ENCODE measurements at regions not wholly inside any gene's neighbourhood (a gene's known extent, or its start where the extent isn't known, plus 50 kb on each side); places are given as distances from the start of the nearest gene placed in this dataset.
"Not testable (repeated sequence)": the region's sequence is repeated elsewhere in the genome, so short reads cannot be mapped to it uniquely, and the experiment has no call there.

DNA sequence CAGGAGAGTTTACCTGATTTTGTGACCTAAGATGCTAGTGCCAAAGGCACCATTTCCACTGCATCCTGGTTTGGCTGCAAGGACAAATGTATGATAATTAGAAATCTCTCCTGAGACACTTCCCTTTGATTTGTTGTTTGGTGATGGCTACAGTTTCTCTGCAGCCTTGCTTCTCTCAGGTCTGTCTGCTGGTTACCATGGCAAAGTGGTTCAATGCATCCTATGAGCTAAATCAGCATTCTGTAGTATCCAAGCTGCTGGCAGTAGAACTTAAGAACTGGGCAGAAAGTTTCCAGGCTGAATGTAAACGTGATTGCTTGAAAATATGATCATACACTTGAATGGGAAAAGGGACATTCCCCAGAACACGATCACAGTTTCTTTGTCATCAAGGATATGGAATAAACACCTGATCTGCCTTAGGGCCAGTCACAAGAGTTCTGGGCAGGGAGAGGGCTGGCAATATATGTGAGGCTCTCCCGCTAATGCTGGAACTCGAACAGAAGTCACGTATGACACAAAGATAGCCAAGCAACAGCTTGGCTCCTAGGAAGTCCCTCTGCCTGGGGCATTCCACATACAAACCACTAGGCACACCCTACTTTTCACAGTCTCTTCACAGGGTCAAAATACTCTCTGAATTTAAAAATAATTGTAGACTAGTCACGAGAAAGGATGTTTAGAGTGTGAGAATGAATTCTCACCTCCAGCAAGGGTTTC, 138.1 kb upstream of the GRAMD2B start:
- Histone ChIP-seq H3K27me3 (ENCODE audit: insufficient read depth, low read length) (no peaks in the 10 kb centered on the region), H3K4me1 (ENCODE audit: insufficient read depth, low read length) (no peaks in the 10 kb centered on the region), H3K9me3 (ENCODE audit: low read depth, low read length) (no peaks in the 10 kb centered on the region), H3K4me3 (ENCODE audit: low read length) (no peak overlapping the region)

DNA sequence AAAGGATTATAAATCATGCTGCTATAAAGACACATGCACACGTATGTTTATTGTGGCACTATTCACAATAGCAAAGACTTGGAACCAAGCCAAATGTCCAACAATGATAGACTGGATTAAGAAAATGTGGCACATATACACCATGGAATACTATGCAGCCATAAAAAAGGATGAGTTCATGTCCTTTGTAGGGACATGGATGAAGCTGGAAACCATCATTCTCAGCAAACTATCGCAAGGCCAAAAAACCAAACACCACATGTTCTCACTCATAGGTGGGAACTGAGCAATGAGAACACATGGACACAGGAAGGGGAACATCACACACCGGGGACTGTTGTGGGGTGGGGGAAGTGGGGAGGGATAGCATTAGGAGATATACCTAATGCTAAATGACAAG, 127.1 kb upstream of the GRAMD2B start:
- H3K27me3 ChIP-seq (ENCODE audit: insufficient read depth, low read length); H3K4me3 ChIP-seq (ENCODE audit: low read length); H3K4me1 ChIP-seq (ENCODE audit: insufficient read depth, low read length); H3K9me3 ChIP-seq (ENCODE audit: low read depth, low read length): not testable (repeated sequence)

DNA sequence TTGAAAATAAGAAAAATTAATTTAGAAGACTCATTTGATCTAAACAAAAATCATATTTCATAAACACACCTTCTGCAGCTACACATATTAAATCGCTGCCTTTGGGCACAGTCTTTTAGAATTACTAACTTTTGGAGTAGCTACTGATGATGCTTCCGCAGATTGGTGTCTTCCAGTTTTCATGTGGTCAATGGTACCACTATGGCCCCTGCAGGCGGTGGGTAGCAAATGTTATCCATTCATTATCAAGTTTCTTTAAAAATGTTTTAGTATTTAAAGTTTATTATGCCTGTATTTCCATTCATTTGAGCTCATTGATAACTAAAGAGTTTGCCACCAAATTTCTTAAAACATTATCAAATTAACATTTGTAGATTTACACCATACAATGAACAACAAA, 122.9 kb upstream of the GRAMD2B start:
- Histone ChIP-seq H3K4me1 (ENCODE audit: insufficient read depth, low read length) (no peaks in the 10 kb centered on the region), H3K27me3 (ENCODE audit: insufficient read depth, low read length) (no peaks in the 10 kb centered on the region), H3K4me3 (ENCODE audit: low read length) (no peak overlapping the region), H3K9me3 (ENCODE audit: low read depth, low read length) (no peaks in the 10 kb centered on the region)

DNA sequence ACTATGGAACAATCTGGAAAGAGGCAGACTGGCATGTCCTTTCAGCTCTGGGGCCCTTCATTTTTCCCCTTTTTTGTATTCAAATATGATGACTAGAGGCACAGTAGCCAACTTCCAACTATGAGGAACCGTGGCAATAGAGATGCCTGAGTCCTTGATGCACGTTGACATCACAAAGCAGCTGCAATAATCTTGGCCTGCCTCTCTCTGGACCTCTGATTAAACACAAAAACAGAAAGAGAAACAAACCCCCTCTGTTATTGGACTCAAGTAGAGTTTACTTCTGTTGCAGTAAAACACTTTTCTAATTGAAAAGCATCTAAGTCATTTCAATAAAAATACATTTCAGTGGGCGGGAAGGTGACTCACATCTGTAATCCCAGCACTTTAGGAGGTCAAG, 122.2 kb upstream of the GRAMD2B start:
- Histone ChIP-seq H3K4me3 (ENCODE audit: low read length) (no peak overlapping the region), H3K4me1 (ENCODE audit: insufficient read depth, low read length) (no peaks in the 10 kb centered on the region), H3K27me3 (ENCODE audit: insufficient read depth, low read length) (no peaks in the 10 kb centered on the region), H3K9me3 (ENCODE audit: low read depth, low read length) (no peaks in the 10 kb centered on the region)

DNA sequence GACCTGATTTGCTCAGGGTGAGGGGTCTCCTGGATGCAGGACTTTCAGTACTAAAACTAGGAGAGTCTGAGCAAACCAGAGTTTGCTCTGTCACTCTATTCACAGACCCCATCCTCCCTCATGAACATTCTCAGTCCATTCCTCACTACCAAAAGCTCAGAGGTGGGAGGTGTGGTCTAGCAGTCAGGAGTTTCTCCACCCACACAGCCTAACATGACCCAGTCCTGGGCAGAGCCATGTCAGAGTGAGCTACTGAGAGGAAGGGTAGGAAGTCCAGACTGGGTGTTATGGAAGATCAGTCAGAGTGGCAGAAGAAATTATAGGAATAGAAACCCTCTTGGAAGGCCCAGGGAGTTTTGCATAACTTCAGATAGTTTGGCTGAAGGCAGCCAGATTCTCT, 113.3 kb upstream of the GRAMD2B start:
- peaks cover 4% of the 10 kb centered on the region for H3K27me3 ChIP-seq (ENCODE audit: insufficient read depth, low read length)
- H3K4me3 ChIP-seq (ENCODE audit: low read length) = no peak overlapping the region
- H3K9me3 ChIP-seq (ENCODE audit: low read depth, low read length) = no peaks in the 10 kb centered on the region
- no peaks in the 10 kb centered on the region for H3K4me1 ChIP-seq (ENCODE audit: insufficient read depth, low read length)

DNA sequence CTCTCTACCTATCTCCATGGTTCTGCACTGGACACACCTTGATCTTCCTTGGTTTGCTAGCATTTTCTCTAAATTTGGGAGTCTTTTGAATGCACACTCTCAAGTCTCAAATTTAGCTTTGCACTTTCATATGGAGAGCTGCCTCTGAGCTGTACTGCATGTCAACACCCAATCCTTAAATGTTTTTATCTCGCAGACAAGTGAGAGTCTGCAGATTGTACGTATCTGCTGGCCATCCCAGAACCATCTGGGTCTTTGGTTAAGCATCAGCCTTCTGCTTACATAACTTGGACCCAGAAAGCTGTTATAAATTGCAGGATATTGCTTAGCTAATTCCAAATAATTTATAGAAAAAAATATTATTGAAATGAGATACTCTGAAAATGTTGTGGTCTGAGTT, 111.4 kb upstream of the GRAMD2B start:
- H3K27me3 ChIP-seq (ENCODE audit: insufficient read depth, low read length) = no peaks in the 10 kb centered on the region
- H3K9me3 ChIP-seq (ENCODE audit: low read depth, low read length) = no peaks in the 10 kb centered on the region

DNA sequence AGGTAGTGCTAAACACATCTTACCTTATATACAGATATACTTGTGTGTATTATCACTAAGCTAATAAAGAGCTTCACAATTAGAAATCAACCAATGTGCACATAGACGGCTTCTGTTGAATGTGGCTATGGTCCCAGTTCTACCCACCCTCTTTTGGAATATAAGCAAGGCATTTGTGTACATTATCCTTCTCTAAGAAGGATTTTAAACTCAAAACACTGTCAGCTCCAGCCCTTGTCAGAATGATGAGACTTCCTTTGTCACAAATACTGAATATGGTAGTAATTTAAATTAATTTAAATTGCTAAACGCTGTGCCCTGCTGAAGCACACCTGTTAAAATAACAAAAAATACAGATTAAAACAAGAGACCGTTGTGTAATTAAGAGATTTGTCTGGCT, 107.9 kb upstream of the GRAMD2B start:
- Histone ChIP-seq H3K4me3 (ENCODE audit: low read length) (no peak overlapping the region), H3K4me1 (ENCODE audit: insufficient read depth, low read length) (no peaks in the 10 kb centered on the region), H3K9me3 (ENCODE audit: low read depth, low read length) (no peaks in the 10 kb centered on the region), H3K27me3 (ENCODE audit: insufficient read depth, low read length) (no peaks in the 10 kb centered on the region)

More for the DNA sequence above, 111.4 kb upstream of the GRAMD2B start:
- H3K4me3 ChIP-seq (ENCODE audit: low read length) = no peak overlapping the region
- no peaks in the 10 kb centered on the region for H3K4me1 ChIP-seq (ENCODE audit: insufficient read depth, low read length)

DNA sequence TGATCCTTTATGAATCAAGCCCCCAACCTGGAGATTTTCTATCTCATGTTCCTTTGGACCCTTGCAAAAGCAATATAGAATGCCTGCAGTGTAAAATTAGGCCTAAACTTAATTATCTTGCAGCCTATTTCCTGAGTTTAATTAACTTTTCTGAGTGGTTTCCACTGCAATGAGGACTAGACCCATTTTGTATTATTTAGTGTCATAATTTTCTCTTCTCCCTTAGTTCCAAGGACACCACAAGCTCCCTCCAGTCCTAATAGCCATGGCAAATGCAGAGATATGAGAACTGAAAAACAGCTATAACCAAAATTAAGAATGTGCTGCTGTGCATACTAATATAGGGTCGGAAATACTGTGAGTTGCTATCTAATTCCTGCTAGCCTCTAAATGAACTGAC, 90.9 kb upstream of the GRAMD2B start:
- H3K4me3 ChIP-seq (ENCODE audit: low read length) = no peak overlapping the region
- no peaks in the 10 kb centered on the region for H3K27me3 ChIP-seq (ENCODE audit: insufficient read depth, low read length)
- no peaks in the 10 kb centered on the region for H3K4me1 ChIP-seq (ENCODE audit: insufficient read depth, low read length)
- no peaks in the 10 kb centered on the region for H3K9me3 ChIP-seq (ENCODE audit: low read depth, low read length)

DNA sequence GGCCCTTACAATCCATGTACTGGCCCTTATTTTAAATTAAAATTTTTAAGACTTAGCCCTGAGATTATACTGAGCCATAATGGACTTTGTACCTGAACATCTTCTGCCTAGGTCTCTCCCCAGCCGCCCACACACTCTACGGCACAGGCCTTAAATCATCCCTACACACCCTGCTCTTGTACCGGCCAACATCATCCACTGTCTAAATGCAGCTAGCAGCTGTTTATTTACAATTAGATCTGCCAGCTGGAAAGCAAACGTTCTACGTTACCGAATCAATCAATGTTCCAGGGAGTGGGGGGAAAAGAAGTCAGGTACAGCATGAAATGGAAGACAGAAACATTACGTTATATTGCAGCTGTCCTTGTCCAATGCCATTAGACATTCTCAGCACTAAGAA, 88.4 kb upstream of the GRAMD2B start:
- Histone ChIP-seq H3K4me3 (ENCODE audit: low read length) (no peak overlapping the region), H3K27me3 (ENCODE audit: insufficient read depth, low read length) (no peaks in the 10 kb centered on the region), H3K4me1 (ENCODE audit: insufficient read depth, low read length) (no peaks in the 10 kb centered on the region), H3K9me3 (ENCODE audit: low read depth, low read length) (no peaks in the 10 kb centered on the region)

DNA sequence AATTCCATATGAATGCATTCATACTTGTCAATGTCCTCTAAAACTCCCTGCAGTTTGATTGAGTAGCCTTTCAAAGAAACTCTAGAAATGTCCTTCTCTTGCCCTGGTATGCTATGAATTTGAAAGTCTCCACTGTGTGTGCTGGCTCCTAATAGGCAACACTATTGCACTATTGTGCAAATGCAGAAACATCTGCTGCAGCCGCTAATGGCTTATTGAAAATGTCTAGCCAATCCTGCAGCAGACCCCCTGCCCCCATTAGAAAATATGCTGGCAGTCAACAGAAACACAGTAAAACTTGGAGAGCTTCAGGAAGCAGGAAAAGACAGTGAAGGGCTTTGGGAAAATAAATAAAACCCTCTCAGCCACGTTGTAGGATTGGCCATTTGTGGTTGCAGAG, 87.3 kb upstream of the GRAMD2B start:
- no peaks in the 10 kb centered on the region for H3K27me3 ChIP-seq (ENCODE audit: insufficient read depth, low read length)
- H3K4me1 ChIP-seq (ENCODE audit: insufficient read depth, low read length) = no peaks in the 10 kb centered on the region
- H3K9me3 ChIP-seq (ENCODE audit: low read depth, low read length) = no peaks in the 10 kb centered on the region
- H3K4me3 ChIP-seq (ENCODE audit: low read length) = no peak overlapping the region

DNA sequence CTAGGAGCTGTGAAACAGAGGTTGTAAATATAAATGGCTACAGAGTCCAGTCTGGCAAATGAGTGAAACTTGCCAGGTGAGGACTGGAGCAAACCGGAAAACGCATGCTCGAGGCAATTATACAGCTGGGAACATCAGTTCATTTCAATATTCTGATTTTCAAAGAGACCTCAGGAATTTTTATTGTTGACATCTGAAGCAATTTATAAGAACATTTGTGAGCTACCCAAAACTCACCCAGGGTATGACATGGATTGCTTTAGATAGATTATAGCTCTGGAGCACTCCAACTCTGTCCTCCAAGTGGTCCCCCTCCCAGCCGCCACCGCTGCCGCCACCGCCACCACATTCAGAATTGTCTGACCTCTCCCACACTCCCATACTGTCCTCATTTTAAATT, 84.6 kb upstream of the GRAMD2B start:
- Histone ChIP-seq H3K4me1 (ENCODE audit: insufficient read depth, low read length) (no peaks in the 10 kb centered on the region), H3K4me3 (ENCODE audit: low read length) (no peak overlapping the region), H3K27me3 (ENCODE audit: insufficient read depth, low read length) (no peaks in the 10 kb centered on the region), H3K9me3 (ENCODE audit: low read depth, low read length) (no peaks in the 10 kb centered on the region)

DNA sequence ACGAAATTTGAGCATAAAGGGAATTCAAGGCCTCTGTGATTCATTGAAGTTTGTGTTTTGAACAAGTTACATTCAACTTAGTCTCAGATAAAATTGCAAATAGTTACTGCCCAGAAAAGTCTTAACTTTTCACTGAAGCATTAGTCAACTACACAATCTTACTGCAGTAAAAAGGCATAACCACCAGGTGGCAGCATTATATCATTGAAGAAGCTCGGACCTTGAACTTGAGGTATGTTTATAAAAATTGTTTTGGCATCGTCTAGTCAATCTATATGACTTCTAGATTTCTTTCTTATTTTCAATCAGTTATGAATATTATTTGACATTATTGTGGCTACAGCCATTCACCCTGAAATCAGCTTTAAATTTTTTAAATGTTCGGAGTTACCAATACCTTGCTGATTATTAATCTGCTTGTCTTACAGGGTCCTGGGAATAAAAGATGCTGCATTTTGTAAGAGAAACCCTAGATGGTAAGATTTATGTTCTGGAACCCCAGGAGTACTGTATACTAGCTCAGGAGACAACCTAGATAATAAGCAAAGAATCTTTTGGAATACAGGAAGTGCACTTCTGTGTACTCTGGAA, 83.9 kb upstream of the GRAMD2B start:
- no peak overlapping the region for H3K4me3 ChIP-seq (ENCODE audit: low read length)
- no peaks in the 10 kb centered on the region for H3K4me1 ChIP-seq (ENCODE audit: insufficient read depth, low read length)
- H3K9me3 ChIP-seq (ENCODE audit: low read depth, low read length) = no peaks in the 10 kb centered on the region
- H3K27me3 ChIP-seq (ENCODE audit: insufficient read depth, low read length) = peaks cover 3% of the 10 kb centered on the region

DNA sequence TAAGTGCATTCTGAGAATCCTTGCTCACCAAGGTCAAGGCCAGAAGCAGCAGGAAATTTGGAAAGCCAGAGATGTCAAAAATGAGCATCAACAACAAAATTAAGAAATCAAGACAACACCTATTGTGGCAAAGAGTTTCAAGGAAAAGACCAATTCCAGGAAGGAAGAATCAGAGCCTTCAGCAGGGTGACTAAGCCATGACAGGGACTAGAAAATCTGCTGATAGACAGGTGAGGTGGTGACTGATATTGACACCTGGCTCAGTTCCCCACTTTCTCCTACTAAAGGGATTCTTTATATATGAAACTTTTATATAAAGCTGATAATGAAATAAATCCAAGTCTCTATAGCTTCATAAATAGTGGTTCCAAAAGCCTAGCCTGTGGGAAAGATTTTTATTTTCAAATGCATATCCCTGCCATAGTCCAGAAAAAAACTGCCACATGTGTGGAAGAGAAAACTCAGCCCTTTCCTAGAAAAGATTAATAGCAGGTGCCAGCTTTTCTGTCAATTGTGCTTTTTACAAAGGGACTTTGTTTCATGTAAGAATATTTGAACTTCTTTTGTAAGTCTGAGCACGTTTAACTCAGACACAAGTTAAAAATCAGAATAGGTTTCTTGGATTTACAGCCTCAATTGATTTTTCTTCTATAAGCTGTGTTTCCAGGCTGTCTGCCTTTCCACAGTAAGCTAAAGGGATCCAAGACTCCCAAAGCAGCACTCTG, 81.1 kb upstream of the GRAMD2B start:
- Histone ChIP-seq H3K4me1 (ENCODE audit: insufficient read depth, low read length) (no peaks in the 10 kb centered on the region), H3K27me3 (ENCODE audit: insufficient read depth, low read length) (peaks cover 11% of the 10 kb centered on the region), H3K4me3 (ENCODE audit: low read length) (no peak overlapping the region), H3K9me3 (ENCODE audit: low read depth, low read length) (no peaks in the 10 kb centered on the region)

DNA sequence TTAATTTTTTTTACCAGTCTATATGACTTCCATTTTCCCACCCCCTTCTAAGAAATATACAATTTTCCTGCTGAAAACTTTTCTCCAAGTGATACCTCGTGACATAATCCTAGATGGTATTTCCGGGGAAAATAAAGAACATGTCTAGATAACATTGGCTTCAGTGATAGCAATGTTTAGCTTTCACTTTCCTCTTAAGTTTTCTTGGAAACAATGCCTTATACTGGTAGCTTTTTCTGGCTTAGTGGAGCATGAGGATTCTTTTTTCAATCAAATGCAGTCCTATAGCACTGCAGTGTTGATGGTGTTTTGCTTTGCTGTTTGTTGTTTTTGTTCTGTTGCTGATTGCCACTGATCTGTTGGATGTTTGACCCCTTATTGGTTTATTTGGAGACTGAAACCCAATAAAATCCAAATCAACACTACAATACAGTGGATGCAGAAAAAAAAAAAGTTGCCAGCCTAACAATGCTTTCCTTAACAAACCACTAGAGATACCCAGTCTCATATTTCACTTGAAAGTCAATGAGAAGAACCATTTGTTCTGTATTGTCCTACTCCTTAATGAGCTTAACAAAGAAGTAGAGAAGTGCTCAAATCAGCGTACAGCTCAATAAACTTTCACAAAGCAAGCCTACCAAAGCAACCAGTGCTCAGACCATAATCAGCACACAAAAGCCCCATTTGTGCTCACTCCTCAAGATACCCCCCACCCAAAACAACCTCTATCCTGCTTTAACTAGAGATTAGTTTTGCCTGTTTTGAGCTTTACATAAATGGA, 74.2 kb upstream of the GRAMD2B start:
- Histone ChIP-seq H3K9me3 (ENCODE audit: low read depth, low read length) (no peaks in the 10 kb centered on the region), H3K27me3 (ENCODE audit: insufficient read depth, low read length) (peaks cover 15% of the 10 kb centered on the region), H3K4me3 (ENCODE audit: low read length) (no peak overlapping the region), H3K4me1 (ENCODE audit: insufficient read depth, low read length) (no peaks in the 10 kb centered on the region)

DNA sequence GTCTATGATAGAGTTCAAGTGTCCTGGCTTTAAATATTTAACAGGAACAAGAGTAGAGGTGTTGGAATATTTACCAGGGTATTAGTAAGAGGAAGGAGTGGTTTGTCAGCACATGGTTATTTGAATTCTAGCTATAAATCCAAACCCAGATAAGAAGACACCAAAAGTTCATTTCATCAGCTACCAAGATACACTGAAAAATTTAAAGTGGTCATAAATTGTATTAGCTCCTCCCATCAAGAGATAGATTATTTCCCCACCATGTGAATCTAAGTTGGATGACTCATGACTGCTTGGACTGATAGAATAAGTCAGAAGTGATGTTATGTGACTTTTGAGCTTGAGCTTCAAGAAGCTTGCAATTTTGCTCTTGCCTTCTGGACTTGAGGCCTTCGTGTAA, 72.1 kb upstream of the GRAMD2B start:
- Histone ChIP-seq H3K4me3 (ENCODE audit: low read length) (no peak overlapping the region), H3K4me1 (ENCODE audit: insufficient read depth, low read length) (no peaks in the 10 kb centered on the region), H3K9me3 (ENCODE audit: low read depth, low read length) (no peaks in the 10 kb centered on the region), H3K27me3 (ENCODE audit: insufficient read depth, low read length) (peaks cover 6% of the 10 kb centered on the region)

Data from mononuclear cell (primary cell).